Osteoblast (primary cell): ENCODE measurements at regions not wholly inside any gene's neighbourhood (a gene's known extent, or its start where the extent isn't known, plus 50 kb on each side); places are given as distances from the start of the nearest gene placed in this dataset.

Source experiments
- DNase-seq: peaks from one replicate; pipeline ENCODE4 v3.0.0; 2011; ENCODE audit warnings: low spot score, mixed read lengths; ENCODE audit not compliant: insufficient read length; ENCODE audit errors: missing footprints
- H2AFZ ChIP-seq: 2 replicates; pipeline ENCODE4 v1.6.0; 2011; ENCODE audit warnings: mild to moderate bottlenecking, low read length
- H3K27ac ChIP-seq: 2 replicates; pipeline ENCODE4 v1.5.1; 2011; ENCODE audit warnings: mild to moderate bottlenecking, low read depth, low read length, moderate library complexity
- H3K27me3 ChIP-seq: 2 replicates; pipeline ENCODE4 v1.6.0; 2012; ENCODE audit warnings: mild to moderate bottlenecking, control low read depth, inconsistent platforms, low read length, moderate library complexity; ENCODE audit not compliant: insufficient read depth
- H3K36me3 ChIP-seq: 2 replicates; pipeline ENCODE4 v1.5.1; 2011; ENCODE audit warnings: mild to moderate bottlenecking, low read length, control low read depth, moderate library complexity; ENCODE audit not compliant: insufficient read depth
- H3K4me1 ChIP-seq: 2 replicates; pipeline ENCODE4 v1.5.1; 2011; ENCODE audit warnings: mild to moderate bottlenecking, low read length, control low read depth, moderate library complexity; ENCODE audit not compliant: insufficient read depth
- H3K4me2 ChIP-seq: 2 replicates; pipeline ENCODE4 v1.6.0; 2011; ENCODE audit warnings: mild to moderate bottlenecking, low read length; ENCODE audit not compliant: insufficient read depth
- H3K4me3 ChIP-seq: fragments of 200-600 bp; sonication (generic); 3 replicates; pipeline ENCODE4 v1.5.1; 2012; ENCODE audit warnings: mild to moderate bottlenecking, low read length, inconsistent platforms; ENCODE audit not compliant: insufficient read depth
- H3K79me2 ChIP-seq: 2 replicates; pipeline ENCODE4 v1.6.0; 2012; ENCODE audit warnings: mild to moderate bottlenecking, low read length, control low read depth, inconsistent platforms; ENCODE audit not compliant: insufficient read depth
- H3K9me3 ChIP-seq: 2 replicates; pipeline ENCODE4 v1.5.1; 2011; ENCODE audit warnings: low read depth, low read length, control low read depth
- H4K20me1 ChIP-seq: 2 replicates; pipeline ENCODE4 v1.6.0; 2012; ENCODE audit warnings: mild to moderate bottlenecking, low read length, control low read depth; ENCODE audit not compliant: insufficient read depth
- CTCF ChIP-seq: IDR thresholded peaks from 2 replicates; pipeline ENCODE4 v1.5.1; 2011; ENCODE audit warnings: mild to moderate bottlenecking, low read depth, low read length, moderate library complexity; ENCODE audit errors: extremely low read depth

- H3K27ac ChIP-seq: no peak overlapping the region
- TF ChIP-seq CTCF: no peak
- no peaks in the 10 kb centered on the region for H3K36me3 ChIP-seq
- H2AFZ ChIP-seq: no peak overlapping the region
- H3K79me2 ChIP-seq: no peaks in the 10 kb centered on the region
- no peaks in the 10 kb centered on the region for H3K4me1 ChIP-seq
- no peak for DNase-seq
- no peak overlapping the region for H3K4me3 ChIP-seq
- no peaks in the 10 kb centered on the region for H4K20me1 ChIP-seq
- H3K9me3 ChIP-seq: no peaks in the 10 kb centered on the region
- no peak overlapping the region for H3K4me2 ChIP-seq
- H3K27me3 ChIP-seq: no peaks in the 10 kb centered on the region
These were observed 221.6 kb downstream of the MYCN start for GRCh38 chr2:16161768-16162490.

GRCh38 chr2:16161085-16161565, 220.8 kb downstream of the MYCN start:
- H3K27me3 ChIP-seq: no peaks in the 10 kb centered on the region
- TF ChIP-seq CTCF: no peak

GRCh38 chr2:16160281-16161084, 220.1 kb downstream of the MYCN start:
- no peaks in the 10 kb centered on the region for H4K20me1 ChIP-seq
- H3K36me3 ChIP-seq: no peaks in the 10 kb centered on the region
- H2AFZ ChIP-seq: no peak overlapping the region
- no peak overlapping the region for H3K27ac ChIP-seq
- no peak for DNase-seq
- no peaks in the 10 kb centered on the region for H3K4me1 ChIP-seq
- no peaks in the 10 kb centered on the region for H3K79me2 ChIP-seq
- no peaks in the 10 kb centered on the region for H3K27me3 ChIP-seq
- H3K9me3 ChIP-seq: no peaks in the 10 kb centered on the region
- no peak for TF ChIP-seq CTCF
- H3K4me3 ChIP-seq: no peak overlapping the region
- no peak overlapping the region for H3K4me2 ChIP-seq

More at GRCh38 chr2:16161085-16161565, 220.8 kb downstream of the MYCN start:
- no peaks in the 10 kb centered on the region for H3K9me3 ChIP-seq
- H4K20me1 ChIP-seq: no peaks in the 10 kb centered on the region
- H3K4me1 ChIP-seq: no peaks in the 10 kb centered on the region
- H3K27ac ChIP-seq: no peak overlapping the region
- H3K4me2 ChIP-seq: no peak overlapping the region
- no peak overlapping the region for H2AFZ ChIP-seq
- H3K79me2 ChIP-seq: no peaks in the 10 kb centered on the region
- no peak for DNase-seq
- no peaks in the 10 kb centered on the region for H3K36me3 ChIP-seq
- H3K4me3 ChIP-seq: no peak overlapping the region

GRCh38 chr2:16156411-16156810, 216.1 kb downstream of the MYCN start:
- Histone ChIP-seq H3K27ac (no peak overlapping the region), H3K9me3 (no peaks in the 10 kb centered on the region), H3K79me2 (no peaks in the 10 kb centered on the region), H2AFZ (no peak overlapping the region), H3K36me3 (no peaks in the 10 kb centered on the region), H3K4me1 (no peaks in the 10 kb centered on the region), H3K4me3 (no peak overlapping the region), H4K20me1 (no peaks in the 10 kb centered on the region), H3K4me2 (no peak overlapping the region), H3K27me3 (no peaks in the 10 kb centered on the region)
- no peak for TF ChIP-seq CTCF
- no peak for DNase-seq
